ENCODE measurements at regions not wholly inside any gene's neighbourhood (a gene's known extent, or its start where the extent isn't known, plus 50 kb on each side); places are given as distances from the start of the nearest gene placed in this dataset.

DNA sequence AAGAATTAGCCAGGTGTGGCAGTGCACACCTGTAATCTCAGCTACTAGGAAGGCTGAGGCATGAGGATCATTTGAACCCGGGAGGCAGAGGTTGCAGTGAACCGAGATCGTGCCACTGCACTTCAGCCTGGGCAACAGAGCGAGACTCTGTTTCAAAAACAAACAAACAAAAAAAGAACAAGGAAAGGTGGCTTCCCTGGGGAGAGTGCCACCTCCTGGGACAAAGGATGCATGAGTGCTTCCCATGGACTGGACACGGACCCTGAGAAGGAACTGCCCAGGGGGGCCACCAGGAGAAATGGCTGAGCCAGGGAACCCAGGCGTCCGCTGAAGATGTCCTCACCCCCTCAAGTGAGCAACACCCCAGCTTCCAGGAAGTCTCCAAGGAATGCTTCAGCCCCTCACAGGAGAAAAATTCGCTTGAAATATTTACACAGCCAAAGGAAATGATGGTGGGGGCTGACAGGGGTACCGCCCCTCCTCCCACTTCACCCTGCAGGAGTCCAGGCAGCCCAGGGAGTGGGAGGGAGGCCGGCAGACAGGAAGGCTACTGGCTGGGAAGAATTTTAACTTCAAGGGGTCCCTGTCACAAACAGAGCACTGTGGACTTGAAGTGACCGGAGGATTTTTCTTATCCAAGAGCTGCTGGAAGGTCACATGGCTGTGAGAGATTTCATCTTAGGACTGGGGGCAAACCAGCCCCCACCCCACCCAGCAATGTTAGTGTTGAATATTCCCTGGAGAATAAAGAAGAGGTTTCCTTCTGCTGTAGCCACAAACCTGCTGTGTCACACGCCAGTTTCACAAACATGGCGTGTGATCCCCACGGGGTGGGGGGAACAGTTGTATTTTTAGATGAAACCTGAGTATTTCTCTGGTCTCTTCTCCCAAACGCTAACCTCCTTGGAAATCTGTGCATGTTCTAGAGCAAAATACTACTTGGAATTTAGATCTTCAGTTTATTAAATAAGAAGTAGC, 90.8 kb upstream of the SLC25A33 start:
- TF ChIP-seq EZH2 (IDR thresholded peaks at IDR 0.05; ENCODE audit: insufficient read depth, poor library complexity, severe bottlenecking) (no peak), EZH2phosphoT487 (IDR thresholded peaks at IDR 0.05; ENCODE audit: insufficient read depth, low read depth) (no peak)

Measured in GM23248 (cell line).